SK-N-SH (cell line): ENCODE measurements at regions not wholly inside any gene's neighbourhood (a gene's known extent, or its start where the extent isn't known, plus 50 kb on each side); places are given as distances from the start of the nearest gene placed in this dataset.

Source experiments
- CTCF ChIA-PET: fragments of 300-600, 350-600 bp; formaldehyde crosslinking; extraction: SDS; loops from one replicate; lab custom pipeline; 2021; lab: Yijun Ruan, JAX
- POLR2A ChIA-PET: fragments of 350-600 bp; sonication (Branson Sonifier 250); formaldehyde crosslinking; extraction: SDS; loops from one replicate; lab custom pipeline; 2020; ENCODE audit warnings: antibody characterized with exemption, inconsistent platforms; lab: Yijun Ruan, JAX
- DNase-seq: peaks from one replicate; pipeline ENCODE4 v3.0.0; 2012
- H2AFZ ChIP-seq: fragments of 200-600 bp; sonication (generic); 2 replicates; pipeline ENCODE4 v1.8.1; 2016; ENCODE audit warnings: antibody characterized with exemption, mild to moderate bottlenecking, low read depth
- H3F3A ChIP-seq: fragments of 200-600 bp; sonication (generic); replicated peaks from 2 replicates; pipeline ENCODE3; 2016; ENCODE audit warnings: antibody characterized with exemption, mild to moderate bottlenecking; ENCODE audit not compliant: insufficient read depth
- H3K27ac ChIP-seq, 2 experiments: fragments of 200-500 bp in 1 of 2; fragments of 200-600 bp in 1 of 2; sonication (Bioruptor generic) in 1 of 2; sonication (generic), shearing (Covaris generic) in 1 of 2; 2 replicates each; pipeline versions ENCODE4 v1.5.1 to v1.6.1; 2014 to 2016; ENCODE audit warnings: low read depth in 2 of 2, inconsistent platforms in 1 of 2, low read length in 1 of 2, mild to moderate bottlenecking in 1 of 2, mixed read lengths in 1 of 2
- H3K27me3 ChIP-seq: fragments of 200-600 bp; sonication (generic), shearing (Covaris generic); 2 replicates; pipeline ENCODE4 v1.6.1; 2016; ENCODE audit warnings: mixed run types; ENCODE audit not compliant: insufficient read depth
- H3K36me3 ChIP-seq, 2 experiments: fragments of 200-500 bp in 1 of 2; fragments of 200-600 bp in 1 of 2; sonication (Bioruptor generic) in 1 of 2; sonication (generic) in 1 of 2; replicated peaks in 1 of 2; 2 replicates each; pipeline versions ENCODE3 to v1.5.1; 2014 to 2016; ENCODE audit warnings: low read length in 1 of 2, mild to moderate bottlenecking in 1 of 2; ENCODE audit not compliant: insufficient read depth in 2 of 2, control insufficient read depth in 1 of 2
- H3K4me1 ChIP-seq, 2 experiments: fragments of 200-500 bp in 1 of 2; fragments of 200-600 bp in 1 of 2; sonication (Bioruptor generic) in 1 of 2; sonication (generic), shearing (Covaris generic) in 1 of 2; 2 replicates each; pipeline versions ENCODE4 v1.5.1 to v1.6.1; 2014 to 2016; ENCODE audit warnings: low read depth in 1 of 2, low read length in 1 of 2, mixed run types in 1 of 2; ENCODE audit not compliant: insufficient read depth in 2 of 2, control insufficient read depth in 1 of 2
- H3K4me2 ChIP-seq: fragments of 200-600 bp; sonication (generic), shearing (Covaris generic); 2 replicates; pipeline ENCODE4 v1.6.1; 2017; ENCODE audit warnings: mixed run types
- H3K4me3 ChIP-seq, 2 experiments: fragments of 200-500 bp in 1 of 2; fragments of 200-600 bp in 1 of 2; sonication (Bioruptor generic) in 1 of 2; sonication (generic), shearing (Covaris generic) in 1 of 2; 2 replicates each; pipeline versions ENCODE4 v1.5.1 to v1.8.1; 2014 to 2016; ENCODE audit warnings: low read depth in 2 of 2, inconsistent platforms in 1 of 2, low read length in 1 of 2, mild to moderate bottlenecking in 1 of 2, mixed read lengths in 1 of 2, moderate library complexity in 1 of 2
- H3K79me2 ChIP-seq: fragments of 200-600 bp; sonication (generic); 2 replicates; pipeline ENCODE4 v1.8.1; 2017; ENCODE audit warnings: mild to moderate bottlenecking; ENCODE audit not compliant: insufficient read depth
- H3K9ac ChIP-seq: fragments of 200-600 bp; sonication (generic); 2 replicates; pipeline ENCODE4 v1.6.1; 2017; ENCODE audit warnings: mixed run types
- H3K9me2 ChIP-seq: fragments of 200-600 bp; sonication (generic); 2 replicates; pipeline ENCODE4 v1.6.1; 2017; ENCODE audit warnings: mixed run types
- H3K9me3 ChIP-seq: fragments of 200-600 bp; sonication (generic); 2 replicates; pipeline ENCODE4 v1.6.1; 2017; ENCODE audit warnings: mixed run types, mild to moderate bottlenecking, moderate library complexity
- H4K20me1 ChIP-seq: fragments of 200-600 bp; sonication (generic); 2 replicates; pipeline ENCODE4 v1.6.1; 2017; ENCODE audit warnings: mild to moderate bottlenecking, mixed run types; ENCODE audit not compliant: insufficient read depth
- CTCF ChIP-seq: fragments of 200-600 bp; sonication (generic); IDR thresholded peaks from 2 replicates; pipeline ENCODE4 v1.6.1; 2017; ENCODE audit warnings: antibody characterized with exemption, mild to moderate bottlenecking, moderate library complexity
- EP300 ChIP-seq, 2 experiments: IDR thresholded peaks; 2 replicates each; pipeline versions ENCODE4 v1.4.0 to v1.6.1; 2012; ENCODE audit warnings: borderline replicate concordance in 1 of 2, low read depth in 1 of 2, low read length in 1 of 2
- FOSL2 ChIP-seq: IDR thresholded peaks from 2 replicates; pipeline ENCODE4 v1.4.0; 2012; ENCODE audit warnings: low read depth, mild to moderate bottlenecking, moderate library complexity, borderline replicate concordance
- GABPA ChIP-seq: IDR thresholded peaks from 2 replicates; pipeline ENCODE4 v1.4.0; 2012; ENCODE audit warnings: low read depth, mild to moderate bottlenecking
- IRF3 ChIP-seq: fragments of 150-350 bp; IDR thresholded peaks from 2 replicates; pipeline ENCODE4 v1.6.1; 2016; ENCODE audit warnings: mild to moderate bottlenecking, low read depth, low read length
- MAX ChIP-seq: IDR thresholded peaks from 2 replicates; pipeline ENCODE4 v1.4.0; 2012; ENCODE audit warnings: low read depth
- MXI1 ChIP-seq: IDR thresholded peaks from 2 replicates; pipeline ENCODE4 v1.6.1; 2012; ENCODE audit warnings: mild to moderate bottlenecking, low read depth, low read length, improper control_type of control experiment
- NRF1 ChIP-seq: IDR thresholded peaks from 2 replicates; pipeline ENCODE4 v1.6.1; 2012; ENCODE audit warnings: low read depth, mild to moderate bottlenecking, low read length
- PBX3 ChIP-seq: IDR thresholded peaks from 2 replicates; pipeline ENCODE4; 2012
- RAD21 ChIP-seq: IDR thresholded peaks from 2 replicates; pipeline ENCODE4 v1.6.1; 2012; ENCODE audit warnings: mild to moderate bottlenecking, low read length
- REST ChIP-seq: IDR thresholded peaks from 2 replicates; pipeline ENCODE4 v1.6.1; 2012; ENCODE audit warnings: mild to moderate bottlenecking, low read depth, low read length, moderate library complexity
- SIN3A ChIP-seq: IDR thresholded peaks from 2 replicates; pipeline ENCODE4 v1.6.1; 2012; ENCODE audit warnings: low read depth, mild to moderate bottlenecking, low read length, moderate library complexity, borderline replicate concordance
- TCF12 ChIP-seq: IDR thresholded peaks from 2 replicates; pipeline ENCODE4 v1.4.0; 2012
- TEAD4 ChIP-seq: IDR thresholded peaks from 2 replicates; pipeline ENCODE4 v1.4.0; 2012; ENCODE audit warnings: mild to moderate bottlenecking, borderline replicate concordance; ENCODE audit not compliant: insufficient read depth
- USF1 ChIP-seq: IDR thresholded peaks from 2 replicates; pipeline ENCODE4 v1.4.0; 2012; ENCODE audit warnings: low read depth, borderline replicate concordance
- USF2 ChIP-seq: fragments of 150-350 bp; IDR thresholded peaks from 2 replicates; pipeline ENCODE4 v1.6.1; 2017; ENCODE audit warnings: antibody characterized with exemption, low read length, low read depth, borderline replicate concordance
- YY1 ChIP-seq: IDR thresholded peaks from 2 replicates; pipeline ENCODE4 v1.4.0; 2012; ENCODE audit warnings: low read depth, mild to moderate bottlenecking

- TF ChIP-seq GABPA = no peak
Measured at GRCh38 chr1:88541596-88541995, 142.5 kb upstream of the PKN2 start (continued).

GRCh38 chr1:88544195-88544594, 139.9 kb upstream of the PKN2 start:
- ChIA-PET POLR2A (no interaction called here), CTCF (no interaction called here)
- H3K36me3 ChIP-seq = no peaks in the 10 kb centered on the region
- no peaks in the 10 kb centered on the region for H3K27me3 ChIP-seq
- H2AFZ ChIP-seq = no peak overlapping the region
- no peak for DNase-seq
- H3K4me1 ChIP-seq = no peaks in the 10 kb centered on the region
- no peaks in the 10 kb centered on the region for H4K20me1 ChIP-seq
- no peaks in the 10 kb centered on the region for H3F3A ChIP-seq
- H3K4me2 ChIP-seq = no peak overlapping the region
- no peak overlapping the region for H3K27ac ChIP-seq
- no peak overlapping the region for H3K4me3 ChIP-seq
- no peaks in the 10 kb centered on the region for H3K9me2 ChIP-seq
- H3K9me3 ChIP-seq = no peaks in the 10 kb centered on the region
- no peaks in the 10 kb centered on the region for H3K79me2 ChIP-seq
- no peak overlapping the region for H3K9ac ChIP-seq
- TF ChIP-seq USF1 (no peak), FOSL2 (no peak), RAD21 (no peak), YY1 (no peak), PBX3 (no peak), IRF3 (no peak), USF2 (no peak), TEAD4 (no peak), SIN3A (no peak), MXI1 (no peak), TCF12 (no peak), MAX (no peak), REST (no peak), CTCF (no peak), EP300 (IDR thresholded peaks at IDR 0.05; ENCODE audit: borderline replicate concordance in 1 of 2, low read depth in 1 of 2, low read length in 1 of 2) (no peak), NRF1 (no peak)
